ENCODE measurements at regions not wholly inside any gene's neighbourhood (a gene's known extent, or its start where the extent isn't known, plus 50 kb on each side); places are given as distances from the start of the nearest gene placed in this dataset.
"Not testable (repeated sequence)": the region's sequence is repeated elsewhere in the genome, so short reads cannot be mapped to it uniquely, and the experiment has no call there.

DNA sequence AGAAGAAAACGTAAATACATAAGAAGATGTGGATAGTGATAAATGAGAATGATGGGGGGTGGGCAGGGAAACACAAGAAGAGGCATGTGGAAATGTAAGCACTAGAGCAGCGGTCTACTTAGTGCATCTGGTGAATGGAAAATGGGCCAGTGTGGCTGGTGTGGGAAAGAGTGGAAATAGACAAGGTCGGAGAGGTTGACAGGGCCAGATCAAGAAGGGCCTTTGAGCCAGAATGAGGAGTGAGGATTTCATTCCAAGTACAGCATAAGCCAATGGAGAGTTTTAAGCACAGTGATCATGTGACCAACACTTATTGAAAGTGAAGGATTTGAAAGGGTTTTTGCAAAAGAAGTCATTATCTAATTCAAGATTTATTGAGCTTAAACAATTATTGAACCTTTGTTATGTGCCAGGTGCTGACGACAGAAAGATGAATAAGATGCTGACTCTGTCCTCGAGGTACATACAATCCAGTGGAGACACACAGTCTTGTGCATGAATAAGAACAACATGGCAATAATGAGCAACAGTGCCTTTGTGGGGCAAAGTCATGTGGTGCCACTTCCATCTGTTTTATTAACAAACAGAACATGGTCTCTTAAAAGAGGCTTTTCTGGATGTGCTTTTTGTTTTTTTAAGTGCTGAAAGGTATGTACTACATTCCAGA is 124.1 kb downstream of the MFSD1 start:
- no peak for DNase-seq (ENCODE audit: low read depth, low spot score)
- no peak for TF ChIP-seq CTCF (IDR thresholded peaks at IDR 0.05; ENCODE audit: low read depth, low read length)
- no peak overlapping the region for H3K4me3 ChIP-seq (ENCODE audit: low read depth, low read length)
- in situ Hi-C loops (cut with HindIII; ENCODE audit: low sequenced_read_pairs): no loop called here

GRCh38 chr3:158935846-158936245 is 134.0 kb downstream of the MFSD1 start:
- no peak overlapping the region for H3K4me3 ChIP-seq (ENCODE audit: low read depth, low read length)
- in situ Hi-C loops (cut with HindIII; ENCODE audit: low sequenced_read_pairs): no loop called here
- no peak for TF ChIP-seq CTCF (IDR thresholded peaks at IDR 0.05; ENCODE audit: low read depth, low read length)
- DNase-seq (ENCODE audit: low read depth, low spot score): no peak

- DNase-seq (ENCODE audit: low read depth, low spot score): no peak
- H3K4me3 ChIP-seq (ENCODE audit: low read depth, low read length): no peak overlapping the region
- TF ChIP-seq CTCF (IDR thresholded peaks at IDR 0.05; ENCODE audit: low read depth, low read length): no peak
- in situ Hi-C loops (cut with HindIII; ENCODE audit: low sequenced_read_pairs): no loop called here
Measured at GRCh38 chr3:158936530-158937113, 134.8 kb downstream of the MFSD1 start.

GRCh38 chr3:158950178-158950901 is 148.5 kb downstream of the MFSD1 start:
- in situ Hi-C loops (cut with HindIII; ENCODE audit: low sequenced_read_pairs): no loop called here
- no peak overlapping the region for H3K4me3 ChIP-seq (ENCODE audit: low read depth, low read length)
- DNase-seq (ENCODE audit: low read depth, low spot score): no peak
- no peak for TF ChIP-seq CTCF (IDR thresholded peaks at IDR 0.05; ENCODE audit: low read depth, low read length)

DNA sequence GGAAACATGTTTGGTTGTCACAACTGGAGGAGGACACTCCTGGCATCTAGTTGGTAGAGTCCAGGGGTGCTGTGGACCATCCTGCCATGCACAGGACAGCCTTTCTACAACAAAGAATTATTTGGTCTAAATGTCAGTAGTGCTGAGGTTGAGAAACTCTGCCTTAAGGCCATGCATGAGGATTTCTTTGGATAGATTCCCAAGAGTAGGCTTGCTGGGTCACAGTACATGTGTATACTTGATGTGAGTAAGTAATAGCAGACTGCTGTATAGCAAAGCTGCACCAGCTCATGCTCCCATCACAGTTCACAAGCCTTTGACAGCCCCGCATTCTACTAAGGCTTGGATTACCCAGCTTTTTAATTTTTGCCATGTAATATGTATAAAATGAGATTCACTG is 151.3 kb downstream of the MFSD1 start:
- no peak for TF ChIP-seq CTCF (IDR thresholded peaks at IDR 0.05; ENCODE audit: low read depth, low read length)
- no peak for DNase-seq (ENCODE audit: low read depth, low spot score)
- H3K4me3 ChIP-seq (ENCODE audit: low read depth, low read length): no peak overlapping the region
- in situ Hi-C loops (cut with HindIII; ENCODE audit: low sequenced_read_pairs): no loop called here

DNA sequence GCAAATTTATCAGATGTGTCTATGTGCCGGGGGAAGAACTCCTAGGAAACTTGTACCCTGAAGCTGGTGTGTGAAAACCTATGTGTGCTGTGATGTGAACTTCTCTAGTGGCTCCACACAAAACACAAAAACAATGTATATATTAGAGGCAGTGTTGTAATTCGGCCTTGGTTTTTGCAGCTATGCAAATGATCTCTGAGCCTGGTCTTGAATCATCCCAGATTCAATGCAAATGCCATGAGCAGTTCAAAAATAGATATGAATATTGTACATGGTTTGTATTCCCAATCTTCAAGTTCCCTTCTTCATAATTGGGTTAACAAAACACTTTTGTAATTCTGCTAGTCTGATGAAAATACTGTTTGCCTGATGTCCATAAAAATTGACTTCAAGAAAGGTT is 152.6 kb downstream of the MFSD1 start:
- no peak for DNase-seq (ENCODE audit: low read depth, low spot score)
- no peak overlapping the region for H3K4me3 ChIP-seq (ENCODE audit: low read depth, low read length)
- TF ChIP-seq CTCF (IDR thresholded peaks at IDR 0.05; ENCODE audit: low read depth, low read length): no peak
- in situ Hi-C loops (cut with HindIII; ENCODE audit: low sequenced_read_pairs): no loop called here

- DNase-seq (ENCODE audit: low read depth, low spot score); H3K4me3 ChIP-seq (ENCODE audit: low read depth, low read length); in situ Hi-C loops (cut with HindIII; ENCODE audit: low sequenced_read_pairs): not testable (repeated sequence)
Measured at GRCh38 chr3:158957777-158958176, 155.9 kb downstream of the MFSD1 start.
